HCT116 (cell line): ENCODE measurements at regions not wholly inside any gene's neighbourhood (a gene's known extent, or its start where the extent isn't known, plus 50 kb on each side); places are given as distances from the start of the nearest gene placed in this dataset.

Source experiments
- ATAC-seq: fragments of 200-7000 bp; cut with Tn5 transposase; 2 replicates; pipeline ENCODE4 v1.9.1; 2020; ENCODE audit warnings: mild to moderate bottlenecking, moderate library complexity
- BruUV-seq: library from RNA; stranded (reverse); fragments of 400-500 nt; replicated peaks from 2 replicates; lab custom pipeline; 2021; lab: Mats Ljungman, UMichigan
- CTCF ChIA-PET: fragments of 300-600 bp; sonication (Branson Sonifier 250); formaldehyde crosslinking; loops from one replicate; lab custom pipeline; 2021; ENCODE audit warnings: antibody characterized with exemption; lab: Charles Lee
- POLR2A ChIA-PET: fragments of 300-600, 350-600 bp; sonication (Branson Sonifier 250); formaldehyde crosslinking; loops from one replicate; lab custom pipeline; 2021; ENCODE audit warnings: antibody characterized with exemption; lab: Charles Lee
- RAD21 ChIA-PET, 2 experiments: fragments of 300-600 bp; sonication (Branson Sonifier 250); formaldehyde crosslinking; loops; one replicate each; lab custom pipeline; 2023; ENCODE audit warnings: low total read pairs in 2 of 2; ENCODE audit not compliant: uncharacterized antibody in 2 of 2, unreplicated experiment in 2 of 2, low non-redundant PET in 1 of 2; lab: Charles Lee
- DNase-seq: peaks from one replicate; pipeline ENCODE4 v3.0.0-alpha.2; 2010; ENCODE audit warnings: low read depth, low spot score
- H2AFZ ChIP-seq: fragments of 200-600 bp; shearing (Covaris generic), sonication (generic); 2 replicates; pipeline ENCODE4 v1.6.1; 2017; ENCODE audit warnings: low read depth, mixed run types, mixed read lengths, antibody characterized with exemption, low read length; ENCODE audit not compliant: poor library complexity, severe bottlenecking
- H3K27ac ChIP-seq: 2 replicates; pipeline ENCODE4 v1.5.1; 2012; ENCODE audit warnings: low read depth, low read length
- H3K27me3 ChIP-seq: fragments of 200-600 bp; sonication (generic); 2 replicates; pipeline ENCODE4 v1.6.1; 2016; ENCODE audit warnings: mixed run types, low read length, mixed read lengths; ENCODE audit not compliant: insufficient read depth
- H3K36me3 ChIP-seq, 2 experiments: fragments of 200-500 bp in 1 of 2; fragments of 200-600 bp in 1 of 2; sonication (Bioruptor generic) in 1 of 2; sonication (generic) in 1 of 2; 2 replicates each; pipeline versions ENCODE4 v1.5.1 to v1.6.1; 2014 to 2016; ENCODE audit warnings: low read length in 2 of 2, inconsistent platforms in 1 of 2, mixed read lengths in 1 of 2, mixed run types in 1 of 2; ENCODE audit not compliant: insufficient read depth in 2 of 2, control insufficient read depth in 1 of 2
- H3K4me1 ChIP-seq, 2 experiments: fragments of 200-600 bp in 1 of 2; sonication (generic) in 1 of 2; 2 replicates each; pipeline versions ENCODE4 v1.5.1 to v1.6.1; 2012 to 2017; ENCODE audit warnings: low read length in 2 of 2, inconsistent platforms in 1 of 2, mild to moderate bottlenecking in 1 of 2, mixed read lengths in 1 of 2, mixed run types in 1 of 2, moderate library complexity in 1 of 2; ENCODE audit not compliant: insufficient read depth in 2 of 2, control insufficient read depth in 1 of 2
- H3K4me2 ChIP-seq: fragments of 200-600 bp; sonication (generic); 2 replicates; pipeline ENCODE4 v1.6.1; 2017; ENCODE audit warnings: mixed run types, low read length, mixed read lengths
- H3K4me3 ChIP-seq, 2 experiments: fragments of 200-600 bp in 1 of 2; sonication (generic) in 1 of 2; replicated peaks in 1 of 2; 2 replicates each; pipeline ENCODE4 v1.5.1; 2011 to 2016; ENCODE audit warnings: low read length in 2 of 2, control low read depth in 1 of 2, low read depth in 1 of 2, mild to moderate bottlenecking in 1 of 2, mixed read lengths in 1 of 2, mixed run types in 1 of 2
- H3K79me2 ChIP-seq: fragments of 200-600 bp; sonication (generic); 2 replicates; pipeline ENCODE4 v1.6.1; 2017; ENCODE audit warnings: mild to moderate bottlenecking, mixed run types, low read length, moderate library complexity, mixed read lengths; ENCODE audit not compliant: insufficient read depth
- H3K9ac ChIP-seq: fragments of 200-600 bp; sonication (generic); 2 replicates; pipeline ENCODE4 v1.6.1; 2016; ENCODE audit warnings: low read length, mixed read lengths
- H3K9me2 ChIP-seq: fragments of 200-600 bp; sonication (generic), shearing (Covaris generic); 2 replicates; pipeline ENCODE4 v1.6.1; 2017; ENCODE audit warnings: mixed run types, mild to moderate bottlenecking, moderate library complexity; ENCODE audit not compliant: insufficient read depth
- H3K9me3 ChIP-seq, 2 experiments: fragments of 200-500 bp in 1 of 2; fragments of 200-600 bp in 1 of 2; sonication (Bioruptor generic) in 1 of 2; sonication (generic) in 1 of 2; 2 replicates each; pipeline ENCODE4 v1.6.1; 2014 to 2017; ENCODE audit warnings: low read length in 2 of 2, mixed read lengths in 2 of 2, inconsistent platforms in 1 of 2, low read depth in 1 of 2, mild to moderate bottlenecking in 1 of 2, mixed run types in 1 of 2, moderate library complexity in 1 of 2; ENCODE audit not compliant: control insufficient read depth in 1 of 2, insufficient read depth in 1 of 2
- H4K20me1 ChIP-seq: fragments of 200-600 bp; sonication (generic), shearing (Covaris generic); 2 replicates; pipeline ENCODE4 v1.6.1; 2017; ENCODE audit warnings: mixed run types, mild to moderate bottlenecking, moderate library complexity; ENCODE audit not compliant: insufficient read depth
- ELF1 ChIP-seq: IDR thresholded peaks from 2 replicates; pipeline ENCODE4 v1.6.1; 2012; ENCODE audit warnings: low read depth, borderline replicate concordance
- POLR2A ChIP-seq: IDR thresholded peaks from 2 replicates; pipeline ENCODE4 v1.7.0; 2011; ENCODE audit warnings: borderline replicate concordance; ENCODE audit not compliant: insufficient read depth, insufficient read length; ENCODE audit errors: extremely low read depth
- RAD21 ChIP-seq: IDR thresholded peaks from 2 replicates; pipeline ENCODE4 v1.6.1; 2012; ENCODE audit warnings: low read depth, mild to moderate bottlenecking
- SIN3A ChIP-seq: IDR thresholded peaks from 2 replicates; pipeline ENCODE4 v1.6.1; 2012; ENCODE audit warnings: low read depth
- SP1 ChIP-seq: IDR thresholded peaks from 2 replicates; pipeline ENCODE4 v1.6.1; 2012; ENCODE audit warnings: low read depth
- YY1 ChIP-seq: IDR thresholded peaks from 2 replicates; pipeline ENCODE4 v1.6.1; 2011; ENCODE audit warnings: low read length, low read depth, moderate library complexity, mild to moderate bottlenecking; ENCODE audit not compliant: insufficient replicate concordance; ENCODE audit errors: extremely low read depth
- ZFX ChIP-seq: fragments of 450-650 bp; IDR thresholded peaks from 2 replicates; pipeline ENCODE4 v1.6.1; 2017
- intact Hi-C: fragments of 100-400 bp; cut with micrococcal nuclease; formaldehyde crosslinking; loops from 2 replicates; pipeline ENCODE4 v1.10.0; 2022
- TF ChIP-seq, protein P1 (sequence below): IDR thresholded peaks from 2 replicates; pipeline ENCODE4 v1.6.1; 2011; ENCODE audit warnings: mild to moderate bottlenecking, low read length, moderate library complexity; ENCODE audit not compliant: insufficient replicate concordance; ENCODE audit errors: extremely low read depth
- TF ChIP-seq, protein P2 (sequence below): IDR thresholded peaks from 2 replicates; pipeline ENCODE4 v1.6.1; 2012; ENCODE audit warnings: low read depth

DNA sequence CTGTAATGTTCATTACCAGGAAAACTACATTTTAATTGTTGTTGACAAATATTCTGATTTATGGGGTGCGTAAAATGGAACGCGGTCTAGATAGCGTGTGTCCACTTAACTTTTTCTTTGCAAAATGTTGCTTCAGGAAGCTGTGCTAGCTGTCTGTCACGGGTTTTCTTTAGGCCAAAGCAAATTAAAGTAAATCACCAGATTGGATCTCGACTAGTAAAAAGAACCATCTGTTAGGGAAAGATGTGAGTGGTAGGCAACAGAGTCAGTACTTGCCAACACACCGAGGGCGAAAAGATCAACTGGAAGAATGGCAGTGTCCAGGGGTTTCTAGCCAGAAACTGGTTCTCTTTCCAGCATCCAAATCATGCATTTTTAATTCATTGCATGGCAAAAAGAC is 404.9 kb upstream of the TMPO start:
- no peak for DNase-seq
- H3K4me2 ChIP-seq, result no peak overlapping the region
- ChIA-PET POLR2A (no interaction called here), RAD21 (no interaction called here), CTCF (no interaction called here)
- no peaks in the 10 kb centered on the region for H3K9me2 ChIP-seq
- intact Hi-C loops, result no loop called here
- ATAC-seq, result no peak
- H3K36me3 ChIP-seq, result no peaks in the 10 kb centered on the region
- no peak for TF ChIP-seq SIN3A
- TF ChIP-seq SP1, result no peak
- no peak for TF ChIP-seq YY1
- TF ChIP-seq RAD21, result no peak
- TF ChIP-seq POLR2A, result no peak
- no peak for TF ChIP-seq ELF1
- TF ChIP-seq, protein P1, sequence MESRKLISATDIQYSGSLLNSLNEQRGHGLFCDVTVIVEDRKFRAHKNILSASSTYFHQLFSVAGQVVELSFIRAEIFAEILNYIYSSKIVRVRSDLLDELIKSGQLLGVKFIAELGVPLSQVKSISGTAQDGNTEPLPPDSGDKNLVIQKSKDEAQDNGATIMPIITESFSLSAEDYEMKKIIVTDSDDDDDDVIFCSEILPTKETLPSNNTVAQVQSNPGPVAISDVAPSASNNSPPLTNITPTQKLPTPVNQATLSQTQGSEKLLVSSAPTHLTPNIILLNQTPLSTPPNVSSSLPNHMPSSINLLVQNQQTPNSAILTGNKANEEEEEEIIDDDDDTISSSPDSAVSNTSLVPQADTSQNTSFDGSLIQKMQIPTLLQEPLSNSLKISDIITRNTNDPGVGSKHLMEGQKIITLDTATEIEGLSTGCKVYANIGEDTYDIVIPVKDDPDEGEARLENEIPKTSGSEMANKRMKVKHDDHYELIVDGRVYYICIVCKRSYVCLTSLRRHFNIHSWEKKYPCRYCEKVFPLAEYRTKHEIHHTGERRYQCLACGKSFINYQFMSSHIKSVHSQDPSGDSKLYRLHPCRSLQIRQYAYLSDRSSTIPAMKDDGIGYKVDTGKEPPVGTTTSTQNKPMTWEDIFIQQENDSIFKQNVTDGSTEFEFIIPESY, result no peak
- TF ChIP-seq, protein P2, sequence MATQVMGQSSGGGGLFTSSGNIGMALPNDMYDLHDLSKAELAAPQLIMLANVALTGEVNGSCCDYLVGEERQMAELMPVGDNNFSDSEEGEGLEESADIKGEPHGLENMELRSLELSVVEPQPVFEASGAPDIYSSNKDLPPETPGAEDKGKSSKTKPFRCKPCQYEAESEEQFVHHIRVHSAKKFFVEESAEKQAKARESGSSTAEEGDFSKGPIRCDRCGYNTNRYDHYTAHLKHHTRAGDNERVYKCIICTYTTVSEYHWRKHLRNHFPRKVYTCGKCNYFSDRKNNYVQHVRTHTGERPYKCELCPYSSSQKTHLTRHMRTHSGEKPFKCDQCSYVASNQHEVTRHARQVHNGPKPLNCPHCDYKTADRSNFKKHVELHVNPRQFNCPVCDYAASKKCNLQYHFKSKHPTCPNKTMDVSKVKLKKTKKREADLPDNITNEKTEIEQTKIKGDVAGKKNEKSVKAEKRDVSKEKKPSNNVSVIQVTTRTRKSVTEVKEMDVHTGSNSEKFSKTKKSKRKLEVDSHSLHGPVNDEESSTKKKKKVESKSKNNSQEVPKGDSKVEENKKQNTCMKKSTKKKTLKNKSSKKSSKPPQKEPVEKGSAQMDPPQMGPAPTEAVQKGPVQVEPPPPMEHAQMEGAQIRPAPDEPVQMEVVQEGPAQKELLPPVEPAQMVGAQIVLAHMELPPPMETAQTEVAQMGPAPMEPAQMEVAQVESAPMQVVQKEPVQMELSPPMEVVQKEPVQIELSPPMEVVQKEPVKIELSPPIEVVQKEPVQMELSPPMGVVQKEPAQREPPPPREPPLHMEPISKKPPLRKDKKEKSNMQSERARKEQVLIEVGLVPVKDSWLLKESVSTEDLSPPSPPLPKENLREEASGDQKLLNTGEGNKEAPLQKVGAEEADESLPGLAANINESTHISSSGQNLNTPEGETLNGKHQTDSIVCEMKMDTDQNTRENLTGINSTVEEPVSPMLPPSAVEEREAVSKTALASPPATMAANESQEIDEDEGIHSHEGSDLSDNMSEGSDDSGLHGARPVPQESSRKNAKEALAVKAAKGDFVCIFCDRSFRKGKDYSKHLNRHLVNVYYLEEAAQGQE, result no peak
- no peak for TF ChIP-seq ZFX
- no peak overlapping the region for H3K9ac ChIP-seq
- peaks cover 25% of the 10 kb centered on the region for H3K27me3 ChIP-seq
- no peaks in the 10 kb centered on the region for H3K9me3 ChIP-seq
- no peaks in the 10 kb centered on the region for H3K4me1 ChIP-seq
- no peaks in the 10 kb centered on the region for H4K20me1 ChIP-seq
- no TSS peak for BruUV-seq
- H2AFZ ChIP-seq, result no peak overlapping the region
- H3K27ac ChIP-seq, result no peak overlapping the region
- no peaks in the 10 kb centered on the region for H3K79me2 ChIP-seq
- no peak overlapping the region for H3K4me3 ChIP-seq
